Osteoblast (primary cell): ENCODE measurements at regions not wholly inside any gene's neighbourhood (a gene's known extent, or its start where the extent isn't known, plus 50 kb on each side); places are given as distances from the start of the nearest gene placed in this dataset.

ENCODE experiments used
- DNase-seq: peaks from one replicate; pipeline ENCODE4 v3.0.0; 2011; ENCODE audit warnings: low spot score, mixed read lengths; ENCODE audit not compliant: insufficient read length; ENCODE audit errors: missing footprints
- H2AFZ ChIP-seq: 2 replicates; pipeline ENCODE4 v1.6.0; 2011; ENCODE audit warnings: mild to moderate bottlenecking, low read length
- H3K27ac ChIP-seq: 2 replicates; pipeline ENCODE4 v1.5.1; 2011; ENCODE audit warnings: mild to moderate bottlenecking, low read depth, low read length, moderate library complexity
- H3K27me3 ChIP-seq: 2 replicates; pipeline ENCODE4 v1.6.0; 2012; ENCODE audit warnings: mild to moderate bottlenecking, control low read depth, inconsistent platforms, low read length, moderate library complexity; ENCODE audit not compliant: insufficient read depth
- H3K36me3 ChIP-seq: 2 replicates; pipeline ENCODE4 v1.5.1; 2011; ENCODE audit warnings: mild to moderate bottlenecking, low read length, control low read depth, moderate library complexity; ENCODE audit not compliant: insufficient read depth
- H3K4me1 ChIP-seq: 2 replicates; pipeline ENCODE4 v1.5.1; 2011; ENCODE audit warnings: mild to moderate bottlenecking, low read length, control low read depth, moderate library complexity; ENCODE audit not compliant: insufficient read depth
- H3K4me2 ChIP-seq: 2 replicates; pipeline ENCODE4 v1.6.0; 2011; ENCODE audit warnings: mild to moderate bottlenecking, low read length; ENCODE audit not compliant: insufficient read depth
- H3K4me3 ChIP-seq: fragments of 200-600 bp; sonication (generic); 3 replicates; pipeline ENCODE4 v1.5.1; 2012; ENCODE audit warnings: mild to moderate bottlenecking, low read length, inconsistent platforms; ENCODE audit not compliant: insufficient read depth
- H3K79me2 ChIP-seq: 2 replicates; pipeline ENCODE4 v1.6.0; 2012; ENCODE audit warnings: mild to moderate bottlenecking, low read length, control low read depth, inconsistent platforms; ENCODE audit not compliant: insufficient read depth
- H3K9me3 ChIP-seq: 2 replicates; pipeline ENCODE4 v1.5.1; 2011; ENCODE audit warnings: low read depth, low read length, control low read depth
- H4K20me1 ChIP-seq: 2 replicates; pipeline ENCODE4 v1.6.0; 2012; ENCODE audit warnings: mild to moderate bottlenecking, low read length, control low read depth; ENCODE audit not compliant: insufficient read depth
- TF ChIP-seq, protein P1 (sequence below): IDR thresholded peaks from 2 replicates; pipeline ENCODE4 v1.5.1; 2011; ENCODE audit warnings: mild to moderate bottlenecking, low read depth, low read length, moderate library complexity; ENCODE audit errors: extremely low read depth

DNA sequence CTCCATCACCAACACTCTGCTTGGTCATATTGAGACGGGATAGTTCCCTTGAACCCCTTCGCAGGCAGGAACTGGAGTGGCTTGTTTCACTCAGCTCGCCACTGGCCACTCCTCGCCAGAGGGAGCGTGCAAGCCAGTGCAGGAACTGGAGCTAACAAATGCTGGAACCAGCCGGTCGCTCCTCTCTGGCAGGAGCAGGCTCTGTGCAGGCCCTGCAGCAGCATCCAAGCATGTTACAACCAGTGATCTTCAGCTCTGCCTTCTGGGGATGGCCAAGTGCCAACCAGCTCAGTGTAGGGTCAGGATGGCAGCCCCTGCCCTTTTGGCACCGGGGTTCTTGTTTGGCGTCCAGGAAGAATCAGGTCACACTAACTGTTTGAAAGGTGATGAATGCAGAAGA is 329.0 kb upstream of the AZI2 start:
- H3K4me2 ChIP-seq, result no peak overlapping the region
- TF ChIP-seq, protein P1, sequence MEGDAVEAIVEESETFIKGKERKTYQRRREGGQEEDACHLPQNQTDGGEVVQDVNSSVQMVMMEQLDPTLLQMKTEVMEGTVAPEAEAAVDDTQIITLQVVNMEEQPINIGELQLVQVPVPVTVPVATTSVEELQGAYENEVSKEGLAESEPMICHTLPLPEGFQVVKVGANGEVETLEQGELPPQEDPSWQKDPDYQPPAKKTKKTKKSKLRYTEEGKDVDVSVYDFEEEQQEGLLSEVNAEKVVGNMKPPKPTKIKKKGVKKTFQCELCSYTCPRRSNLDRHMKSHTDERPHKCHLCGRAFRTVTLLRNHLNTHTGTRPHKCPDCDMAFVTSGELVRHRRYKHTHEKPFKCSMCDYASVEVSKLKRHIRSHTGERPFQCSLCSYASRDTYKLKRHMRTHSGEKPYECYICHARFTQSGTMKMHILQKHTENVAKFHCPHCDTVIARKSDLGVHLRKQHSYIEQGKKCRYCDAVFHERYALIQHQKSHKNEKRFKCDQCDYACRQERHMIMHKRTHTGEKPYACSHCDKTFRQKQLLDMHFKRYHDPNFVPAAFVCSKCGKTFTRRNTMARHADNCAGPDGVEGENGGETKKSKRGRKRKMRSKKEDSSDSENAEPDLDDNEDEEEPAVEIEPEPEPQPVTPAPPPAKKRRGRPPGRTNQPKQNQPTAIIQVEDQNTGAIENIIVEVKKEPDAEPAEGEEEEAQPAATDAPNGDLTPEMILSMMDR, result no peak
- H3K27me3 ChIP-seq, result no peaks in the 10 kb centered on the region
- H2AFZ ChIP-seq, result no peak overlapping the region
- no peaks in the 10 kb centered on the region for H3K9me3 ChIP-seq
- DNase-seq, result no peak
- no peaks in the 10 kb centered on the region for H3K79me2 ChIP-seq
- H3K36me3 ChIP-seq, result no peaks in the 10 kb centered on the region
- H4K20me1 ChIP-seq, result no peaks in the 10 kb centered on the region
- no peak overlapping the region for H3K4me3 ChIP-seq
- H3K27ac ChIP-seq, result no peak overlapping the region
- no peaks in the 10 kb centered on the region for H3K4me1 ChIP-seq

DNA sequence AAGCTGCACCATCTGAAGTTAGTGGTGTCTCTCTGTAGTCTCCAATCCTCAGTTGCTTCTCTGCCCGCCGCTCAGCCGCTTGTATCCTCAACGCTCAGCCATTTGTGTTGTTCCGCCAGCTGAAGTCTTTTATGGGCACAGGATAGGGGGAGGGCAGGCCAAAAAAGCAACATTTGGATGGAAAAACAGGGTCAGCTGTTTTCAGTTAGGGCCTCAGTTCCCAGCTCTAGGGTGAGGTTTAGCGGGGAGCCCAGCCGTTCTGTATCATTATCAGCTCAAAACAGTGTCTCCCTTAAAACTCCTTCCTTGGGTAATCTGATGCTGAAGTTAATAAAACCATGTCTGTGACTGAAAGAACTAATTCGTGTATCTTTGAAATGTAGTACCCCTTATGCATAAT is 329.5 kb upstream of the AZI2 start:
- Histone ChIP-seq H3K36me3 (no peaks in the 10 kb centered on the region), H3K4me1 (no peaks in the 10 kb centered on the region), H3K27me3 (no peaks in the 10 kb centered on the region), H3K4me3 (no peak overlapping the region), H4K20me1 (no peaks in the 10 kb centered on the region), H3K27ac (no peak overlapping the region), H2AFZ (no peak overlapping the region), H3K9me3 (no peaks in the 10 kb centered on the region), H3K4me2 (no peak overlapping the region), H3K79me2 (no peaks in the 10 kb centered on the region)
- DNase-seq, result no peak
- TF ChIP-seq, protein P1, result no peak

DNA sequence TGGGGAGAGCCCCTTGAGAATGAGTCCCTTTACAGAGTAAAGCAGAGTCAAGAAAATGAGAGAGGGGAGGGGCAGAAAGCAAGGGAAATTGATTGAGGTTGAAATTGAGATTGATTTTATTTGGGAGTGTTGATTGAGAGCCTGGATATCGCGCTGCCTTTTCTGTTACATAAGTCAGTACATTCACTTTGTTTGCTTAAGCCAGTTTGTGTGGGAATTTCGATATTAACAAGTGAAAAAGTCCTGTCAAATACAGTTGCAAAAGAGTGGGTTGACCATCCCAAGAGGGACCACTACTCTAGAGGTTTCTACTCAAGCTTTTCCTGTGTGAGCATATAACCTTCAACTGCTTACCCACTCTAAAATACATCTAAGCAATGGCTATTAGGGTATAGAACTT is 331.4 kb upstream of the AZI2 start:
- Histone ChIP-seq H3K4me1 (no peaks in the 10 kb centered on the region), H3K79me2 (no peaks in the 10 kb centered on the region), H3K36me3 (no peaks in the 10 kb centered on the region), H3K4me3 (no peak overlapping the region), H3K27ac (no peak overlapping the region), H2AFZ (no peak overlapping the region), H3K9me3 (no peaks in the 10 kb centered on the region), H3K27me3 (no peaks in the 10 kb centered on the region), H3K4me2 (no peak overlapping the region), H4K20me1 (no peaks in the 10 kb centered on the region)
- DNase-seq, result no peak
- TF ChIP-seq, protein P1, result no peak

DNA sequence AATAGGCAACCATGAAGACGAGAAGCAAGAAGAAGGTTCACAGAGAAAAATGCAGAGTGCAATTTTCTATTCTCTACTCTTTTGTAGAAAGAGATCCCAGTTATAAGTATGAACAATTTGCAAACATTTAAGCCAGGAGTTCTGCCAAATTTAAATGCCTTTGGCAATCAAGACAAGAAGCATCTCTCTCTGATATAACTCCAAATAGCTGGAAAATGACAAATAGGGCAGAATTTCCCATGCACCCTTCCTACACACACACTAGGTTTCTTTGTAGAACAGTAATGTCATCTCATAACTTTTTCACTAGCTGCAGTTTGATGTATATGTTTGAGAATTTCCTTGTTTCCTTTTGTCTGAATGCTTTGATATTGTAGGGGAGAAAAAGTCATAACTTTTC is 333.5 kb upstream of the AZI2 start:
- DNase-seq, result no peak
- H3K4me3 ChIP-seq, result no peak overlapping the region
- H3K9me3 ChIP-seq, result no peaks in the 10 kb centered on the region
- no peaks in the 10 kb centered on the region for H3K4me1 ChIP-seq
- H3K79me2 ChIP-seq, result no peaks in the 10 kb centered on the region
- H4K20me1 ChIP-seq, result no peaks in the 10 kb centered on the region
- TF ChIP-seq, protein P1, result no peak
- H3K27ac ChIP-seq, result no peak overlapping the region
- no peak overlapping the region for H2AFZ ChIP-seq
- H3K27me3 ChIP-seq, result no peaks in the 10 kb centered on the region
- H3K36me3 ChIP-seq, result no peaks in the 10 kb centered on the region
- no peak overlapping the region for H3K4me2 ChIP-seq
